Keratinocyte (primary cell): ENCODE measurements at regions not wholly inside any gene's neighbourhood (a gene's known extent, or its start where the extent isn't known, plus 50 kb on each side); places are given as distances from the start of the nearest gene placed in this dataset.

Experiments
- DNase-seq: peaks from one replicate; pipeline ENCODE4 v3.0.0-alpha.2; 2011; ENCODE audit warnings: low read depth, missing footprints, low spot score
- FAIRE-seq: peaks from 2 replicates; lab custom pipeline; 2011; peaks lifted over from hg19 to GRCh38; lab: Jason Lieb, UNC
- H2AFZ ChIP-seq: 2 replicates; pipeline ENCODE4 v1.6.0; 2012; ENCODE audit warnings: low read length, control low read depth, inconsistent platforms; ENCODE audit not compliant: control insufficient read depth
- H3K27ac ChIP-seq: 2 replicates; pipeline ENCODE4 v1.5.1; 2011; ENCODE audit warnings: low read length; ENCODE audit not compliant: control insufficient read depth, insufficient read depth
- H3K27me3 ChIP-seq: 3 replicates; pipeline ENCODE4 v1.6.0; 2011; ENCODE audit warnings: low read length; ENCODE audit not compliant: control insufficient read depth, insufficient read depth; ENCODE audit errors: extremely low read depth
- H3K36me3 ChIP-seq, 2 experiments: 2 replicates in 1 of 2; 3 replicates in 1 of 2; pipeline ENCODE4 v1.5.1; 2011; ENCODE audit warnings: low read length in 2 of 2, mild to moderate bottlenecking in 1 of 2; ENCODE audit not compliant: control insufficient read depth in 2 of 2, insufficient read depth in 2 of 2; ENCODE audit errors: extremely low read depth in 1 of 2
- H3K4me1 ChIP-seq: 3 replicates; pipeline ENCODE4 v1.5.1; 2011; ENCODE audit warnings: low read length; ENCODE audit not compliant: control insufficient read depth, insufficient read depth; ENCODE audit errors: extremely low read depth
- H3K4me2 ChIP-seq: 3 replicates; pipeline ENCODE4 v1.6.0; 2011; ENCODE audit warnings: low read depth, low read length; ENCODE audit not compliant: control insufficient read depth, insufficient read depth; ENCODE audit errors: extremely low read depth
- H3K4me3 ChIP-seq, 3 experiments: fragments of 200-600 bp in 1 of 3; sonication (generic) in 1 of 3; 2 replicates in 2 of 3; 3 replicates in 1 of 3; pipeline ENCODE4 v1.5.1; 2011 to 2016; ENCODE audit warnings: low read length in 3 of 3, mild to moderate bottlenecking in 3 of 3, control low read depth in 2 of 3, inconsistent platforms in 1 of 3, low read depth in 1 of 3, mixed read lengths in 1 of 3, mixed run types in 1 of 3, moderate library complexity in 1 of 3; ENCODE audit not compliant: control insufficient read depth in 2 of 3, insufficient read depth in 2 of 3; ENCODE audit errors: extremely low read depth in 1 of 3
- H3K79me2 ChIP-seq: 2 replicates; pipeline ENCODE4 v1.6.0; 2012; ENCODE audit warnings: low read length; ENCODE audit not compliant: control insufficient read depth, insufficient read depth
- H3K9ac ChIP-seq: 3 replicates; pipeline ENCODE4 v1.6.0; 2011; ENCODE audit warnings: low read length; ENCODE audit not compliant: control insufficient read depth, insufficient read depth; ENCODE audit errors: extremely low read depth
- H3K9me1 ChIP-seq: 3 replicates; pipeline ENCODE4 v1.6.0; 2011; ENCODE audit warnings: low read length; ENCODE audit not compliant: control insufficient read depth, insufficient read depth; ENCODE audit errors: extremely low read depth
- H3K9me3 ChIP-seq: 2 replicates; pipeline ENCODE4 v1.5.1; 2012; ENCODE audit warnings: low read depth, low read length; ENCODE audit not compliant: control insufficient read depth
- H4K20me1 ChIP-seq: 3 replicates; pipeline ENCODE4 v1.6.0; 2011; ENCODE audit warnings: low read length; ENCODE audit not compliant: control insufficient read depth, insufficient read depth; ENCODE audit errors: extremely low read depth
- CTCF ChIP-seq, 3 experiments: IDR thresholded peaks in 1 of 3; conservative IDR thresholded peaks in 1 of 3; optimal IDR thresholded peaks in 1 of 3; 2 replicates in 2 of 3; 3 replicates in 1 of 3; pipeline versions ENCODE3 to v1.5.1; 2011; ENCODE audit warnings: low read length in 3 of 3, mild to moderate bottlenecking in 3 of 3, moderate library complexity in 2 of 3, control low read depth in 1 of 3, inconsistent platforms in 1 of 3; ENCODE audit not compliant: insufficient read depth in 2 of 3; ENCODE audit errors: extremely low read depth in 1 of 3
- EZH2 ChIP-seq: IDR thresholded peaks from one replicate; pipeline ENCODE4 v1.6.1; 2012; ENCODE audit warnings: inconsistent platforms, mild to moderate bottlenecking, low read length, moderate library complexity
- dilution Hi-C: fragments of 300-500 bp; cut with MboI; formaldehyde crosslinking; loops from one replicate; pipeline ENCODE4 v1.7.0; 2020; ENCODE audit warnings: low sequenced_read_pairs; ENCODE audit not compliant: extremely low pct_ligation_motif_present

GRCh38 chr4:28009541-28009940, 1148.9 kb downstream of the STIM2 start:
- Histone ChIP-seq H4K20me1 (no peaks in the 10 kb centered on the region), H3K79me2 (no peaks in the 10 kb centered on the region), H3K27ac (no peak overlapping the region), H3K9ac (no peak overlapping the region), H2AFZ (no peak overlapping the region), H3K4me1 (no peaks in the 10 kb centered on the region), H3K4me3 (no peak overlapping the region), H3K4me2 (no peak overlapping the region), H3K9me1 (no peaks in the 10 kb centered on the region), H3K9me3 (no peaks in the 10 kb centered on the region), H3K36me3 (no peaks in the 10 kb centered on the region), H3K27me3 (no peaks in the 10 kb centered on the region)
- TF ChIP-seq EZH2 = no peak
- no peak for TF ChIP-seq CTCF (optimal IDR thresholded peaks at IDR 0.05 in 1 of 3, IDR thresholded peaks at IDR 0.05 in 1 of 3, conservative IDR thresholded peaks at IDR 0.05 in 1 of 3; ENCODE audit: extremely low read depth in 1 of 3, insufficient read depth in 2 of 3, low read length in 3 of 3)
- dilution Hi-C loops = no loop called here
- FAIRE-seq (no peak), DNase-seq (no peak)

- Histone ChIP-seq H3K4me3 (no peak overlapping the region), H3K9ac (no peak overlapping the region), H3K4me2 (no peak overlapping the region), H3K9me1 (no peaks in the 10 kb centered on the region), H4K20me1 (no peaks in the 10 kb centered on the region), H3K79me2 (no peaks in the 10 kb centered on the region), H3K27ac (no peak overlapping the region), H3K27me3 (no peaks in the 10 kb centered on the region), H3K9me3 (no peaks in the 10 kb centered on the region), H3K4me1 (no peaks in the 10 kb centered on the region), H3K36me3 (no peaks in the 10 kb centered on the region), H2AFZ (no peak overlapping the region)
- dilution Hi-C loops = no loop called here
- TF ChIP-seq EZH2 (no peak), CTCF (optimal IDR thresholded peaks at IDR 0.05 in 1 of 3, IDR thresholded peaks at IDR 0.05 in 1 of 3, conservative IDR thresholded peaks at IDR 0.05 in 1 of 3; ENCODE audit: extremely low read depth in 1 of 3, insufficient read depth in 2 of 3, low read length in 3 of 3) (no peak)
- DNase-seq (no peak), FAIRE-seq (no peak)
Measured at GRCh38 chr4:28010577-28011240, 1150.1 kb downstream of the STIM2 start.
